TTC549 (cell line): ENCODE measurements at regions not wholly inside any gene's neighbourhood (a gene's known extent, or its start where the extent isn't known, plus 50 kb on each side); places are given as distances from the start of the nearest gene placed in this dataset.
"Not testable (repeated sequence)": the region's sequence is repeated elsewhere in the genome, so short reads cannot be mapped to it uniquely, and the experiment has no call there.

Experiments
- FAIRE-seq: peaks from 2 replicates; lab custom pipeline; 2012; peaks lifted over from hg19 to GRCh38; lab: Jason Lieb, UNC

- FAIRE-seq: no peak
These were observed 396.3 kb downstream of the LIG4 start for GRCh38 chr13:107819071-107819470.

DNA sequence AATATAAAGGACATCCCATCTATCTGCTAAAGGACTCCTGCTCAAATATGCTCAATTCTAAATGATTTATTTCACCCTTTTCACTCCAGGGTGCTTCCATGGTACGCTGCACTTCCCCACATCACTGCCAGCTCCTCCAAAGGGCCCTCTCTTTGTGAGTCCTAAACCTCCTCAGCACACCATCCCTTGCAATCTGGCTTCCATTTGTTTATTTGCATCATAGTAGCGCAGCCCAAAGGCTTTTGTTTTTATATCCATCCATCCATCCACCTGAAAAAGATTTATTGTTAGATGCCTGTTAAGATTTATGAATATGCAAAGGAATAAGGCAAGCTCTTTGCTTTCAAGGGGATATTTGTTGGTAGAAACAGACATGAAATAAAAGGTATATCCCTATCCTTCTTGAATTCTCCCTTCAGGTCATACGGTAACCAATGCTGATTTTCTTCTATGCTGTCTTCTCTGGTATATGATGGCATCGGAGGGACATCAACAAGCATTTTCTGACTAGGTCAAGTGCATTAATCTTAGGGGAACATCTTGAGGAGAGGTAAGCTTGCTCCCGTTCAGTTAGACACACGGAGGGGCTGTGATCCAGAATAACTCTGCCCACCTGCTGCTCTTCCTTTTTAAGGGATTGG, 397.6 kb downstream of the LIG4 start:
- no peak for FAIRE-seq

DNA sequence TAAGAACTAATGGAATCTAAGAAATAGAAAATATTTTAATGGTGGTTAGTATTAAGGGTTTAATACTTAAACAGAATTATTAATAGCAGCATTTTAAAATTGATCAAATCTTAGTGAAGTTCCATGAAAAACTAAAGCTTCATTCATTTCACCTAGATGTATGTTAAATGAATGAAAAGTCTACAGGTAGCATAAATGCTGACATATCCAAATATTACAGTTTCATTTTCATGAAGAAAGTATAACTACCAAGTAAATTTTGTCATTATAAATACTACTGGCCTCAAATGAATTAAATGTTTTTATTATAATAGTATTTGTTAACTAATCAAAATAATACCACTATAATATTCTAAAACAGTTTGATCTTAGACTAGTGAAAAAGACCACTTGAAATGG, 403.3 kb downstream of the LIG4 start:
- FAIRE-seq: no peak

DNA sequence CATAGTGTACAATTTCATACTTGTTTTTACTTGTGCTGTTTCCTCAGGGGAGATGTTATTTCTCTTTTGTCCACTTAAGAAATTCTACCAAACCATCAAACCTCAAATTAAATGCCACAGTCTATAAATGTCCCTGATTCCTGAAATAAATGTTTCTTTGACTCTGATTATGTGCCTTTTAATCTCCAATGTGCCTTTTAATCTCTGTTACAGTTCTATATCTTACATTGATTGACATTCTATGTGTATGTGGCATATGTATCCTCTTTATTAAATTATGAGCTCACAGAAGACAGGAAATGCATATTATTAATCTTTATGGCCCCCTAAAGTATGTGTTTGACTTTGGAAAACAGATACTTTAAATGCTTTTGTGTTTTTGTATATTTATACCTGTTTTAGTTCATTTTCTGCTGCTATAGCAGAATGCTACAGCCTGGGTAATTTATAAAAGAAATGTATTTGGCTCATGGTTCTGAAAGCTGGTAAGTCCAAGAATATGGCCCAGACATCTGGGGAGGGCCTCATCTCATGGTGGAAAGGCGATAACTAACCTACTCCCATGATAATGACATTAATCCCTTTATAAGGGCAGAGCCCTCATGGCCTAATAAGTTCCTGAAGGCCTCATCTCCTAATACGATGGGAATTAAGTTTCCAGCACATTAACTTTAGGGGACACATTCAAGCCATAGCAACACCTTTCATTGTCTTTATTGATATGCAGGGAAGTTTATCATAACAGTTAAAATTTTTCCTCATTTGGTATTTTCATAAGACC, 403.9 kb downstream of the LIG4 start:
- FAIRE-seq: no peak

DNA sequence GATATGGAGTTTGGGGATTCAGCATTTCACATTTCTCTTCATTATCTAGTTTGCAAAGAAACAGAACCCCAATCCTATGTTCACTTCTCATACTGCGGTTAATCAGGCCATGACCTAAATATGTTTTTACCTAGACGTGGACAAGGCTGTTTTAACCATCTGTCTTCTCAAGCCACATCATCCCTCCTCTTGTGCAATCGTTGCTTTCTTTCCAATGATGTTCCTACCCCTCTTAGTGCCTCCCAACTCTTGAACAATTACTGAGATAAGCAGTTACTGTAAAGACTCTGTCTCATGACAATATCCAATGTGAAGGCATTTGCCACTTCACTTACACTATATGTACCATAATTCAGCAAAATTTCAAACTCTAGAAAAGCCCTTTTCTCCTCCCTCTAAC, 406.2 kb downstream of the LIG4 start:
- FAIRE-seq: no peak

DNA sequence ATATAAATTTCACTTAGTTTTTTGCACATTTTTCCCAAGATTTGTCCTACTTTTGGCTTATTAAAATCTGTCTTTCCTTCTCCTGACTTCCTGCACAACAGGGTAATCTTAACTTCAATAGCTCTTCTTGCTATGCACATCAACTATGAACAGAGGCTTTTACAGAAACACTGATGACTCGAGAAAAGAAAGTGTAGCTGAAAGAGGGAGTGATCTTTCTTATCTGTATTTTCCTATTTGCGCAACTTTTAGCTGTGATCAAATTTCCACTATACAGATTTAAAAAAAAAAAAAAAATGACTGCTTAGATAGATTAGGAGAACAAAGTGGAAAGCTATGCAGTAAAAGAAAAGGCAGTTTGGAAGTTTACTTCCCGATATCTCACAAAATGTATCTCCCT, 406.9 kb downstream of the LIG4 start:
- FAIRE-seq: no peak

DNA sequence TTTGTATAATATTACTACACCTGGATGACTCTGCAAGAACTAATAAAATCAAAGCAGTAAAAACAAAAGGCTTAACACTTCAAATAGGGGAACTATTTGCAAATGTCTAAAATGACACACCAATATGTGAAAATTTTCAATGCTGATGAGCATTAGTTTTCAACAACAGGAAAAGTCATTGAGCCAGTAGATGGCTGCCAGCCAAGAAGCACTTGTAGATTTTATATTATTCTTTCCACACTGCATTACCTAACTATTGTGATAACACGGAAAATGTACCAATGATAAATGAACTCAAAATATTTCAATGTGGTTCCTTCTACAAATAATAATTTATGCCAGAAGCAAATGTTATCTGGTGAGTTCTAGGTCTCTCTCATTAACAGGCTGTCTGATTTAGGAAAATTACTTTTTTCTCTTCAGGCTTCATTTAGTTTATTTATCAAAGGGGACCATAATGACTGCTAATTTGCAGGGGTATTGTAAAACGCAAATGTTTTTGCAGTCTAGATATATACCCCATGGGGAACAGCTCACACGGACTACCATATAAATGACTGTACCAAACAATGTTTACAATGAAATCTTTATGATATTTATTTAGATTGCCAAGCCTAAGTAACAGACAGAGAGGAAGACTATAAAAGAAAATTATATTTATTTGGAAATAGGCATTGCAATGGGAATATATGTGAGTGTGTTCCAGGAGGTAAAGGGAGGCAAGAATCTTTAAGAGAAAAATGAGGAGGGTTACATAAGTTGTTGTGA, 407.8 kb downstream of the LIG4 start:
- no peak for FAIRE-seq

DNA sequence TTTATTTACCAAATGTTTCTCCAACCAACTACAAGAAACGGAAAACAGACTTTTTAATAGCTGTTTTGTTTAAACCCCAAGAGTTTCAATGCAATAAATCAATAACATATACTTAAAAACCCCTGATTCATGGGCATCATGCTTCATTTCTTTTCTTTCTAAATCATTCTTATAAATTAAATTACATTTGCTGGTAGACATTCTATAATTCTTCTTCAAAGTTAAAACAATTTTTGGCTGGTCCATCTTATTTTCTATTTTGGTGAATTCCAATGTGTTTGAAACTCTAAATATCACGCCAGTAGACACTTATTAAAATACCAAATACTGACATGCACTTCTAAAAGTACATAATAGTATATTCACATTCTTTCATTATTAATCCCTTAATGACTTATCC, 408.6 kb downstream of the LIG4 start:
- FAIRE-seq: no peak

GRCh38 chr13:107803822-107804495, 411.4 kb downstream of the LIG4 start:
- FAIRE-seq: no peak

GRCh38 chr13:107801621-107802020, 413.7 kb downstream of the LIG4 start:
- FAIRE-seq: no peak

DNA sequence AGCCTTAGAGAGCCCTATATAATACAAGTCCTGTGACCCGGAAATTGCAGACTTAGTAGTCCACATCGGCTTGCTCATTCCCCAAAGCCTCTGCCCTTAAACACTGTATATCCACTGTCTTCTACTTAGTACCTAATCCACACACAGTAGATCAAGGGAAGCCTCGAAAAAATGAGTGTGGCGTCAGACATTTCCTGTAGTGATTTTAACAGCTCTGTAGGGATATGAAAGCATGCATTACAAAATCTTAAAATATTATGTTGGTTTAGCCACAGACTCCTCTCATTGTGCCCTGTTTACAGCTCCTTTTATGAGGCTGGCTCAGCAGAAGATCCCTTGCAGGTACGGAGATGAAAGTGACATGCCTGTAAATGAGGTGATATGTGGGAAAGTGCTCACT, 416.3 kb downstream of the LIG4 start:
- no peak for FAIRE-seq

DNA sequence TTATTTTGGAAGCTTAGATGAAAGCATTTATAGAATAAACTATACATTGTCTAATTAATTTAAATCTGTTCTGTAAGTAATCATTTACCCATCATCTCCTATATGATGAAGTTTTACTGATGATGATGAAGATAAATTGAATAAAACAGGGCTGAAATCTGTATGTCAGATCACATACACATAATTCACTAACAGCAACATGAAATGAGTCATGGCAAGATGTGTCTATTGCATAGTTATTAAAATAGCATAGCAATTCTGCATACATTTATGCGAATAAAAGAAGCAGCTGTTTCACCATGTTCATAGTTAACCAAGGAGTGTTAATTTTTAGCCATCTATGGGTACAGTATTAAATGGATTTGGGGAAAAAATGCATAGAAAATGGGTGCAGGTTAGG, 424.9 kb downstream of the LIG4 start:
- FAIRE-seq: no peak

DNA sequence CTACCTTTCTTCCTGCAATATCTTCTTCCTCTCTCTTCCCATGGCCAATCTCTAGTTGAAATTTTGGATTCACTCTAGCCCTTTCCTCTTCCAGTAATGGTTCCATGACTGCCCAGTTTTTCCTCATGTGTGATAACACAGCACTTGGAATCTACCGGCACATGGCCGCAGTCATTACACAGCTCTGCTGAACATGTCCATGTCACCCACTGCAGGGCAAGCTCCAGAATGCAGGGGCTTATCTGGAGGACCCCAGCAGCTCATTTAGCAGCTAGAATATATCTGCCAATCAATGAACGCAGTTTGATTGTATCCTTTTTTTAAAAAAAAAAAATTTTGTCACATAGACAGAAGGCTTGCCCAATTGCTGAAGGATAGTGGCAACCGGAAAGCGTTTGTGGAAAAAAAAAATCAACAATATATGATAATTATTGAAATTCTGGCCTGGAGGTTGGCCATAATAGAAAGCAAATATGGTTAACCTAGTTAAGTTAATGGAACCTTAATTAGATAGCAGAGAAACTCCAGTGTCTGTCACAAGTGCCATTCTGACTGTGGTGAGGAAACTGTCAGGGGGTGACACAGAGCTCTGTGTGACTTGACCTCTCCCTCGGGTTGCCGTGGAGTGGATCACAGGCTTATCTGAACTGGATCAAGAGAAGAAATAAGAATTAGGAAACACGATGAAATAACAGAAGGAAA, 426.7 kb downstream of the LIG4 start:
- FAIRE-seq: no peak

GRCh38 chr13:107782646-107783045, 432.7 kb downstream of the LIG4 start:
- not testable (repeated sequence) for FAIRE-seq

DNA sequence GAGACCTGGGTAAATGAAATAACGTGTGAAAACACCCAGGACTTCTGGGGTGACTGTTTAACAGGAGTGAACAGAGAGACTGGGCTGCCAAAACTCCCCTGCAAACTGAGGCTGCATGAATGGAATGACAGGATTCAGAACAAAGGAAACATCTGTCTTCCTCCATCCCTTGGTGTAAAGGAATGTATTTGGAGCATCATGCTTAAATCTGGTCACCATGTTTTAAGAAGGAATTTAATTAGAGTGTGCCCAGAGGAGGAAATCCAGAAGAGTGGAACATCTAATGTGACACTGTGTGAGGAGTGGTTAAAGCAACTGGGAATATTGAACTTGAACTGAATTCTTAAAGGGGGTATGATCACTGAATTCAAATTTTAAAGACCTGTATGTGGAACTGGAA, 437.2 kb downstream of the LIG4 start:
- FAIRE-seq: no peak

DNA sequence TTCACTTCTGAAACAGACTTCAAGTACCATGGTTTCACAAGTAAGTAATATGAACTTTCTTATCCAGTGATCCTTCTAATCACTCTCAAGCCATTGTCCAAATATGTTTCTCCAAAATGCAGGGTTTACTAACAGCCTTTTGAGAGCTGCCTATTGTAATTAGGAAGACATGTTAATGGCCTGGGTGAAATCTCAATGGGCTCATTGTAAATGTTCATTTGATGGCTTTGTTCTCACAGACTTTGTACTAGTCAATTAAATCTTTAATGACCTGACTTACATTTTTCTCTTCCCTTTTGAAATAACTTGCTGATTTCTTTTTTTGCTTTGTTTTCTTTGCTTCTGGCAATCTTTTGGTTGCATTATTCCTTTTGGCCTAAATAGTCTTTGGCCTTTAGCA, 444.8 kb downstream of the LIG4 start:
- FAIRE-seq: no peak

- no peak for FAIRE-seq
These were observed 448.2 kb downstream of the LIG4 start for GRCh38 chr13:107767119-107767518.

GRCh38 chr13:107765724-107766401, 449.5 kb downstream of the LIG4 start:
- no peak for FAIRE-seq

- FAIRE-seq: no peak
These were observed 451.3 kb downstream of the LIG4 start for GRCh38 chr13:107764046-107764445.

- FAIRE-seq: no peak
These were observed 461.6 kb downstream of the LIG4 start for GRCh38 chr13:107753748-107754147.

- no peak for FAIRE-seq
These were observed 462.0 kb downstream of the LIG4 start for GRCh38 chr13:107753291-107753690.

GRCh38 chr13:107743983-107744382, 471.4 kb downstream of the LIG4 start:
- no peak for FAIRE-seq
